ENCODE measurements at regions not wholly inside any gene's neighbourhood (a gene's known extent, or its start where the extent isn't known, plus 50 kb on each side); places are given as distances from the start of the nearest gene placed in this dataset.

- TF ChIP-seq RCOR1 (IDR thresholded peaks at IDR 0.05; ENCODE audit: insufficient replicate concordance, low read length), result peak; percentile 71
Observed at GRCh38 chr1:172948457-172948856, 102.3 kb downstream of the TNFSF18 start (continued).

- H2BK15ac ChIP-seq (ENCODE audit: low read depth, low read length), result peak overlapping the region; percentile 92; the same call in 2 of the 3 replicates
- intact Hi-C loops (cut with micrococcal nuclease), result no loop called here
- H3K27me3 ChIP-seq (ENCODE audit: control insufficient read depth, insufficient read depth, low read length), result no peaks in the 10 kb centered on the region
- DNase-seq (no peak), ATAC-seq (ENCODE audit: low read depth) (no peak)
- peak overlapping the region; percentile 0 for H2AK9ac ChIP-seq (replicated peaks; ENCODE audit: low read depth, low read length, poor library complexity)
- peaks cover 22% of the 10 kb centered on the region for H3K9me1 ChIP-seq (ENCODE audit: insufficient read depth, low read length)
- TF ChIP-seq RAD21 (IDR thresholded peaks at IDR 0.05; ENCODE audit: low read length), result no peak
- TF ChIP-seq RCOR1 (IDR thresholded peaks at IDR 0.05; ENCODE audit: insufficient replicate concordance, low read length), result no peak
- no peak for TF ChIP-seq MAZ (IDR thresholded peaks at IDR 0.05; ENCODE audit: borderline replicate concordance, low read depth, low read length)
- no peak for TF ChIP-seq CTCF (conservative IDR thresholded peaks at IDR 0.05; ENCODE audit: low read depth, low read length)
- TF ChIP-seq BHLHE40 (IDR thresholded peaks at IDR 0.05; ENCODE audit: low read depth, low read length), result no peak
- no peak for TF ChIP-seq USF2 (IDR thresholded peaks at IDR 0.05; ENCODE audit: low read depth, low read length)
- TF ChIP-seq POLR2A (IDR thresholded peaks at IDR 0.05; ENCODE audit: low read depth, low read length), result no peak
- TF ChIP-seq FOS (IDR thresholded peaks at IDR 0.05; ENCODE audit: low read depth, low read length), result no peak
- TF ChIP-seq SMC3 (IDR thresholded peaks at IDR 0.05; ENCODE audit: low read depth, low read length), result no peak
- TF ChIP-seq RFX5 (IDR thresholded peaks at IDR 0.05; ENCODE audit: low read depth, low read length), result no peak
- no peak for TF ChIP-seq MXI1 (IDR thresholded peaks at IDR 0.05; ENCODE audit: borderline replicate concordance, low read depth, low read length)
- peak overlapping the region; percentile 85 for H3K23ac ChIP-seq (ENCODE audit: low read depth, low read length)
- peak overlapping the region; percentile 72 for H2AK5ac ChIP-seq (ENCODE audit: low read depth, low read length)
- peak overlapping the region; percentile 98 for H2BK20ac ChIP-seq (ENCODE audit: low read depth, low read length)
- peak overlapping the region; percentile 93 for H3K4ac ChIP-seq (ENCODE audit: low read depth, low read length)
- H3K56ac ChIP-seq (ENCODE audit: extremely low read depth, insufficient read depth, low read length), result peak overlapping the region; percentile 81; the same call in 1 of the 2 replicates
- dilution Hi-C loops (cut with HindIII; ENCODE audit: low sequenced_read_pairs, unreplicated experiment), result no loop called here
- H2BK5ac ChIP-seq (ENCODE audit: low read depth, low read length, poor library complexity, severe bottlenecking), result peak overlapping the region; percentile 87
- H3K18ac ChIP-seq (ENCODE audit: low read depth, low read length), result peak overlapping the region; percentile 96
- H3K14ac ChIP-seq (replicated peaks; ENCODE audit: low read depth, low read length), result peak overlapping the region; percentile 78
- no peak overlapping the region for H3K4me2 ChIP-seq (ENCODE audit: low read depth, low read length)
- no peaks in the 10 kb centered on the region for H4K20me1 ChIP-seq (ENCODE audit: insufficient read depth, low read length)
- no peak overlapping the region; the same call in 1 of the 2 replicates for H3K9ac ChIP-seq (ENCODE audit: low read depth, low read length)
- peaks cover 24% of the 10 kb centered on the region for H3K4me1 ChIP-seq (ENCODE audit: control insufficient read depth, insufficient read depth, low read length)
- H2BK120ac ChIP-seq (ENCODE audit: low read depth, low read length), result peak overlapping the region; percentile 95
- H3K27ac ChIP-seq (ENCODE audit: insufficient read depth, low read length), result peak overlapping the region; percentile 30; the same call in 1 of the 2 replicates
- ChIA-PET CTCF (interaction anchor here (0.6 to 1.5 kb wide), 7 partner anchors 18 to 123 kb away, joined by 3 to 5 read pairs (median 3); no protein-coding TSS in a partner anchor), POLR2A (ENCODE audit: unreplicated experiment) (interaction anchor here (0.7 kb wide), 1 partner anchor 39 kb away, joined by 4 read pairs; no protein-coding TSS in a partner anchor)
- H3K9me3 ChIP-seq (ENCODE audit: control insufficient read depth, insufficient read depth, low read length), result no peaks in the 10 kb centered on the region
- H2AFZ ChIP-seq (replicated peaks; ENCODE audit: low read length, poor library complexity), result no peak overlapping the region
- in situ Hi-C loops (cut with MboI; ENCODE audit: low sequenced_read_pairs), result no loop called here
- BruUV-seq (replicated peaks), result no TSS peak
- WGBS, 2 experiments (ENCODE audit: extremely low coverage in 2 of 2, insufficient read length in 1 of 2), result no CpG with 5 or more reads among the region's 4 CpGs
- peak overlapping the region; percentile 8 to 97 for H4K8ac ChIP-seq (ENCODE audit: low read depth in 2 of 2, low read length in 2 of 2)
- peaks cover 0 to 25% of the 10 kb centered on the region in 2 experiments; a peak in 3 of 4 replicates for H3K79me1 ChIP-seq (ENCODE audit: low read depth in 1 of 2, low read length in 2 of 2)
- no peak overlapping the region for H3K4me3 ChIP-seq (ENCODE audit: insufficient read depth, low read depth, low read length)
- no peaks in the 10 kb centered on the region for H3K36me3 ChIP-seq (ENCODE audit: control insufficient read depth, insufficient read depth, low read length)
- peak overlapping the region; percentile 86 for H4K5ac ChIP-seq (ENCODE audit: low read depth, low read length)
- H4K91ac ChIP-seq (ENCODE audit: insufficient read depth, low read depth, low read length), result peak overlapping the region; percentile 98
Observed at GRCh38 chr1:172949096-172949495, 101.6 kb downstream of the TNFSF18 start.

All from IMR-90 (cell line).